GM12864 (cell line): ENCODE measurements at regions not wholly inside any gene's neighbourhood (a gene's known extent, or its start where the extent isn't known, plus 50 kb on each side); places are given as distances from the start of the nearest gene placed in this dataset.

Source experiments
- DNase-seq: peaks from one replicate; pipeline ENCODE4 v3.0.0-alpha.2; 2011; ENCODE audit warnings: low read depth
- H3K4me3 ChIP-seq: 2 replicates; pipeline ENCODE4 v1.5.1; 2011; ENCODE audit warnings: mild to moderate bottlenecking, low read depth, low read length, control low read depth
- CTCF ChIP-seq: IDR thresholded peaks from 2 replicates; pipeline ENCODE4 v1.5.1; 2011; ENCODE audit warnings: low read depth, mild to moderate bottlenecking, moderate library complexity, low read length, control low read depth, inconsistent platforms; ENCODE audit errors: missing control alignments

DNA sequence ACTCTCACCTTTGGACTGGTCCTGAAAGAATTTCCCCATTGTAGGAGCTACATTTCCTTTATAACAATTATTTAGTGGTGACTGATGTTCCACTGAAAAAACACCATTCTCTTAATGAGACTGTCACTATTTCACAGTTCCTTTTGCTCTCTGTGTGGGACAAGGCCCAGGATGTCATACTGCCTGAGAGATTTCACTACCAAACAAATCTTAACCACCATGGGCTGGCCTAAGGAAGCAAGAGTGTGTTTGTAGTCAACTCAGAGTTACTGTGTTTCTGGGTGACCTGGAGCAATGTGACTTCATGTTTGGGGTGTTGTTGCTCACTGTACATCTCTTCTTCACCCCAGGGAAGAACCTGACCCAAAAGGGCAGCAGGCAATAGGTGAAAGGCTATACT lies 50.1 kb upstream of the ZNF608 start:
- no peak for TF ChIP-seq CTCF
- H3K4me3 ChIP-seq: no peak overlapping the region
- DNase-seq: peak; percentile 49

DNA sequence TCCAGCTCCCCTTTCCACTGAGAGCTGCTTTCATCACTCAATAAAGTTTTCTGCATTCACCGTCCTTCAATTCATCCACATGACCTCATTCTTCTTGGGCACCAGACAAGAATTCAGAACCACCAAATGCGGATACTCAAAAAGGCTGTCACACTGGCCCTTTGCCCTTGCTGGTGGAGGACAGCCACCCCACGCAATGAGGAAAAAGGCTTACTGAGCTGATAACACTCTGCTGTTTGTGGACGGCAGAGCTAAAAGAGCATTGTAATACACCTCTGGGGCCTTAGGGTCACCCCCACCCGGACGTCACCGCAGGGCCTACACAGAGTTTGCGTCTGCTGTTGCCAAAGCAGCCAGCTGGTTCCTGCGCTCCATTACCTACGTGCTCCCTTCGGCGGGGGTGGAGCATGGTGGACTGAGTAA lies 51.2 kb upstream of the ZNF608 start:
- TF ChIP-seq CTCF: no peak
- DNase-seq: no peak

GRCh38 chr5:124798890-124799289 lies 52.5 kb upstream of the ZNF608 start:
- H3K4me3 ChIP-seq: no peak overlapping the region
- no peak for TF ChIP-seq CTCF
- no peak for DNase-seq

More for the DNA sequence above, 51.2 kb upstream of the ZNF608 start:
- H3K4me3 ChIP-seq: no peak overlapping the region

DNA sequence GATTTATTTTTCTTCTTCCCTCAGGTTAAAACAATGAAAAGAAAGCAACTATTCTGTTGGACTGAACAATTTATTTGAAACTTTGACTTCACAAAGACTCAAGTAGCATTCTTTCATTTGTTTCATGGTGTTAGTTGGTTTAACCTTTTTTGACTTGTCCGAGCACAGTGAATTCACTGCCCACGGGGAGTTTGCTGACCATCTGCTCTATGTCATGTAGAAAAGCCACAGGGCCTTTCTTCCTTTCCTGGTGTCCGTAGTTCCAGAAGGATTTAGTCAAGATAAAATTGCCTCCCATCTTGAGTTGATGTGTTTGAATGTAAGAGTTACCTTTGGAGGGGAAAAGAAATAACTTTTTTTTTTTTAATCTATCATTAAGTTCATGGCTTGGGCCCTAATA lies 55.1 kb upstream of the ZNF608 start:
- H3K4me3 ChIP-seq: no peak overlapping the region
- no peak for TF ChIP-seq CTCF
- DNase-seq: no peak

- DNase-seq: no peak
- no peak for TF ChIP-seq CTCF
- no peak overlapping the region for H3K4me3 ChIP-seq
Measured at GRCh38 chr5:124803617-124804323, 57.3 kb upstream of the ZNF608 start.

DNA sequence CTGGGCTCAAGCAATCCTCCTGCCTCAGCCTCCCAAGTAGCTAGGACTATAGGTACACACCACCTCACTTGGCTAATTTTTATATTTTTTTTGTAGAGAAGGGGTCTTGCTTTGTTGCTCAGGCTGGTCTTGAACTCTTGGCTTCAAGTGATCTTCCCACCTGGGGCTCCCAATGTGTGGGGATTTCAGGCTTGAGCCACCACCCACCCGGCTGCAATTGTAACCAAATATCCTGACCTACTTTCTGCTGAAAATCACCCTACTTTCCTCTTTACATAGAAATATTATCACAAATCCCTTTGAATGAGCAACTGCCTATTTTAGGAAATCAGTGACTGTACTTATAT lies 59.6 kb upstream of the ZNF608 start:
- H3K4me3 ChIP-seq: no peak overlapping the region
- TF ChIP-seq CTCF: no peak
- DNase-seq: no peak

- TF ChIP-seq CTCF: no peak
- no peak for DNase-seq
- no peak overlapping the region for H3K4me3 ChIP-seq
Measured at GRCh38 chr5:124806373-124807077, 60.1 kb upstream of the ZNF608 start.
